ENCODE measurements at regions not wholly inside any gene's neighbourhood (a gene's known extent, or its start where the extent isn't known, plus 50 kb on each side); places are given as distances from the start of the nearest gene placed in this dataset.
"Not testable (repeated sequence)": the region's sequence is repeated elsewhere in the genome, so short reads cannot be mapped to it uniquely, and the experiment has no call there.

DNA sequence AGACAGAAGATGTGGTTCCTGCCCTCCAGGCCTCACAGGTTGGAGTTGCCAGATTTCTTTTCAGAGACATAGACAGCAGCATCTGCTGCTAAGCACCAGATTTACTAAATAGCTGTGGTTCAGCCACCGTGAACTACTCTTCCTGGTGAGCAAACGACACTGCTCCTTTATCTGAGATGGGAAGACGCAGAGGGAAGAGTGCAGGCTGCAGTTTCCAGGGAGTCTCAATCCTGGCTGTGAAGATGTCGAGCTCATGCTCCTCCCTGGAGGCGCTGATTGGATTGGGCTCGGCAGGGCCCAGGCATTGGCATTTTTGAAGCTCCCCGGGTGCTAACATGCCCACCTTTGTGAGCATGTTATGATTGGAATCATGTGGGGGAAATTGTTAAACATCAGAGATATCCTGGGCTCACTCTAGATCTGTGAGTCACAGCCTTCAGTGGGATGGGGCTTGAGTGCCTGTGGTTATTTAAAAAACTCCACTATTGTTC is 314.8 kb downstream of the TSN start:
- no peak for DNase-seq (ENCODE audit: low spot score)

GRCh38 chr2:122072666-122073065 is 317.2 kb downstream of the TSN start:
- DNase-seq (ENCODE audit: low spot score) = no peak

DNA sequence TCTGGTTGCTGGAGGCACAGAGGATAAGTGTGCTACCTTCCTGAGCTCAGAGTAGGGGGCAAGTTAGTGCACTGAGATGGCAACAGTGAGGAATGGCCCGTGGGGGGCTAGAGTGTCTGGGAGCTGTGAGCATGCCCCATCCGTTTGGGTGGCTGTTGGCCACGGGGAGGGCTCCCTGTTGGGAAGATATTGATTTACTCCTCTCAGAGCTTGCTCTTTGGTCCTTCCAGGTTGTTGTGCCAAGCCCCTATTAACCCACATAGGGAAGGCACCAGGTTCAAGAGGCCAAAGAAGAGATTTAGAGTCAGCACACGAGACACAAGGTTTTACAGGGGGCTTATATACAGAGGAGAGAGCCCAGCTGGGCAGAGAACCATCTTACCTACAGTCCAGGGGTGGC is 318.8 kb downstream of the TSN start:
- no peak for DNase-seq (ENCODE audit: low spot score)

DNA sequence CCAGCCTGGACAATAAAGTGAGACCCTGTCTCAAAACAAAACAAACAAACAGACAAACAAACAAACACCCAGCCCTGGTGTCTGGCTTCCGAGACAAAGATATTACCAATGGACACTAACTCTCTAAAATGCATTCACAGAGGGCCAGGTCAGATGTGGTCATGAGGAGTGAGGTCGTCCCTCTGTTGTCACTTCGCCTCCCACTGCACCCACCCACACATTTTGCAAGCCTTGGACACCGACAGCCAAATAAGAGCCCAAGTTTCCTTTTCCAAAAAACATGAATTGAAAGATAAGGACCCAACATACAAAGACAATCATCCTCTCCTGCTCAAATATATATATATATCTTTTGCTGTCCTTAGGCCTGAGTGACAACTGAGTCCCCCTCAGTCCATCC is 319.9 kb downstream of the TSN start:
- DNase-seq (ENCODE audit: low spot score) = no peak

GRCh38 chr2:122077114-122077513 is 321.7 kb downstream of the TSN start:
- no peak for DNase-seq (ENCODE audit: low spot score)

DNA sequence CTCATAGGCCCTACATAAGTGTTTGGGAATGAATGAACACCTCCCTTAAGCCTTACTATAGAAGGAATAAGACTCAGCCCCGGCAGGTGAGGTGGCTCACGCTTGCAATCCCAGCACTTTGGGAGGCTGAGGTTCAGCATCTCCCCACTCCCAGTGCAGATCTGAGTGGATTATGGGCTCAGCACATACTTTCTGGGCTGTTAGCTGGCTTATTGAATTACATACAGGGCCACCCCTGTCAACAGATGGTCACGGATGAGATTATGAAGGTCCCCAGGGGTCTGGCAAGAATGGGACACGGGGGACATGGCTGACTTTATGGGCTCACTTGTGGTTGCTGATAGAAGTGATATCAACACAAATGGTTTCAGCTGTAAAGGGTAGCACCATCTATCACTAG is 322.3 kb downstream of the TSN start:
- DNase-seq (ENCODE audit: low spot score) = no peak

DNA sequence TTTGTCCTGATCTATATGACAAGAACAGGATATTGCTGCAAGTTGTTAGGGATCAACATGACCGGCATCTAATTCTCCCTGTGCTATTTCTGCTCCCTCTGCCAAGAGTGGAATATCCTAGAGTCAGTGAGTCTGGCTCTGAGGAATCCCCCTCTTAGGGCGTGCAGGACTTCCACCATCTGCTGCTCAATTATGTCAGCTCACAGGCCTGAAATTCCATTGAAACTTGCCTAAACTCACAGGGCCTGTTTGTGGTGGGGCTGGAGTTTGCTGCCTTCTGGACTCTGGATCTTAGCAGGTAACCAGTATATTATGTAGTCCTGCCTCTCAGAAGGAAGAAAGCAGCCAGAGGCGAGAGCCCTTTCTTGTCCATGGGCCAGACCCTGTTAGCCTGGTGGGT is 323.0 kb downstream of the TSN start:
- no peak for DNase-seq (ENCODE audit: low spot score)

GRCh38 chr2:122079844-122080243 is 324.4 kb downstream of the TSN start:
- no peak for DNase-seq (ENCODE audit: low spot score)

GRCh38 chr2:122080316-122080715 is 324.9 kb downstream of the TSN start:
- no peak for DNase-seq (ENCODE audit: low spot score)

DNA sequence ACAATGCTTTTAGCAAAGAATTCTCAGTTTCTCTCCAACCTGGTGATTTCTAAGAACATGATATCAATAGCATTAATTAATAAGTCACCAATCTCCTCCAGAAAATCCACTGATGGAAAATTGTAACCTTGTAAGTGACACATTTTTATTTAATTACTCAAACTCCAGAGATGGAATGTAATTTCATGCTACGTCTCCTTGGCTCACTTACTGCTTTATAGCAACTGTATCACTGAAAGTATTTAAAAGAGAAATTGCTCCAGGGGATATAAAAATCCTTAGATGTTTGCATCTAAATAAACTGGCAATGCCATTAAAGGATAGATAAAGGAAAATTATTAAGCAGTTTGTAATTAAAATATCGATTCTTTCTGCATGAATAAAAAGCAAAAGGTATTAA is 325.4 kb downstream of the TSN start:
- DNase-seq (ENCODE audit: low spot score) = no peak

- DNase-seq (ENCODE audit: low spot score) = no peak
Measured at GRCh38 chr2:122081751-122082150, 326.3 kb downstream of the TSN start.

DNA sequence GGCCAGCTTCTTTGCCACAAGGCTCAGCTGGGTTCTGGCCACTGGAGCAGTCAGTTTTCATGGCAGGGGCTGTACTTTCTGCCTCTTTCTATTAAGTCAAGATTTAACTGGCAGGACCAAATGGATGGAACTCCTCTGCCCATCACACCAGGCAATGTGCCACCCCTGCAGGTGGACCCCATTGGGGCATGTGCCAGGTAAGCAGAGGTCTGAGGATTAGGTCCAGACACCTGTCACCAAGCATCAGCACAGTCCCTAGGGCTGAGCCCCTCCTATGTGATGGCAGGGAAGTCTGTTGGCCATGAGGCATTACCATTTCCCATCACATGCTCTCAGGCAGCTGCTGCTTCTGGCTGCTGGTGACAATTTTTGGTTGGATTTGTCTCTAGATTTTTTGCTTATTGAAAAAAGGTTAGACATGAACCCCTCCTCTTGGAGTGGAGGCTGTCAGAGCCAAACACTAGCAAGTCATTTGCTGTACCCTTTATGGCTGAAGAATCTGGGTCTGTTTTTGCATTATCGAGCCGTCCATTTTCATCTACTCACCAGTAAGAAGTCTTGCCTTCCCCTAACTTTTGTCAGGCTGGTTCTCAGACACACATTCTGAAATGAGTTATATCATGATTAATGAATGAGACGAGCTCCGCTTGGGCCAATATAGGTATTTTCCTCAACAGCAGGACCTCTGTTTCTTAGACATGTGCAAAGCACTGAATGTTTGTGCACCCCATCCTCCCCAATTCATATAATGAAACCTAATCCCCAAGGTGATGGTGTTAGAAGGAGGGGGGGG is 328.0 kb downstream of the TSN start:
- no peak for DNase-seq (ENCODE audit: low spot score)

GRCh38 chr2:122085672-122086071 is 330.2 kb downstream of the TSN start:
- not testable (repeated sequence) for DNase-seq (ENCODE audit: low spot score)

- no peak for DNase-seq (ENCODE audit: low spot score)
Measured at GRCh38 chr2:122094557-122094956, 339.1 kb downstream of the TSN start.

GRCh38 chr2:122096761-122097160 is 341.3 kb downstream of the TSN start:
- DNase-seq (ENCODE audit: low spot score) = no peak

DNA sequence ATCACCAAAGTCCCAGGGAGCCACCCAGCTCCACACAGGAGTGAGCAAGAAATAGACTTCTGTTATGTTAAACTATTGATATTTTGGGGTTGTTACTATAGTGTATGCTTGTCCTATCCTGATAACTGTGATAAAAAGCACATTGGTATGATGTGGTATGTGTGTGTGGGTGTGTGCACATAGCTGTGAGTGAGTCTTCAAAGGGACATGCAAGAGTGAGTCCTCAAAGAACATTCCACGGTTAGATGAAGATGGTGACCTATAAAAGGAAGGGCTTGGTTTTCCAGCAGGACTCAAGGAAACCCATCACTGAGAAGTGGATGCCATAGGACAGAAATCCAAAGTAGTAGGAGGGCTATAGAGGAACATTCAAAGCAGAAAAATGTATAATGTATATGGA is 342.9 kb downstream of the TSN start:
- no peak for DNase-seq (ENCODE audit: low spot score)

- no peak for DNase-seq (ENCODE audit: low spot score)
Measured at GRCh38 chr2:122100346-122100745, 344.9 kb downstream of the TSN start.

- DNase-seq (ENCODE audit: low spot score) = no peak
Measured at GRCh38 chr2:122100756-122101155, 345.3 kb downstream of the TSN start.

- no peak for DNase-seq (ENCODE audit: low spot score)
Measured at GRCh38 chr2:122101319-122101718, 345.9 kb downstream of the TSN start.

GRCh38 chr2:122105171-122105876 is 349.9 kb downstream of the TSN start:
- no peak for DNase-seq (ENCODE audit: low spot score)

DNA sequence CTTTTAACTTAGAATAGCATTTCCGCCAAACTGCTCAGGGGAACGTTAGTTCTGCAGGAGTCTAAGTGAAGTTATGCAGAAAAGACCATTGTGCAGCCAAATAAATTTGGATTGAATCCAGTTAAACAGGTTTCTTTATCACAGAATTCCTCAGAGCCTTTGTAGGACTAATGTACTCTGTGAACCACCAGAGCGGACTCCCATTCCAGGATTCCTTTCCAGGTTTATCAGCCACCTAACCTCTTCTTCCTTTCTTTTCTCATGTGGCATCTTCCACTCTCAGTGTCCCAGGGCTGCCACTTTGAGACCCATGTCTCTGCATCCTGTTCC is 350.4 kb downstream of the TSN start:
- no peak for DNase-seq (ENCODE audit: low spot score)

GRCh38 chr2:122108186-122108585 is 352.7 kb downstream of the TSN start:
- DNase-seq (ENCODE audit: low spot score) = no peak

DNA sequence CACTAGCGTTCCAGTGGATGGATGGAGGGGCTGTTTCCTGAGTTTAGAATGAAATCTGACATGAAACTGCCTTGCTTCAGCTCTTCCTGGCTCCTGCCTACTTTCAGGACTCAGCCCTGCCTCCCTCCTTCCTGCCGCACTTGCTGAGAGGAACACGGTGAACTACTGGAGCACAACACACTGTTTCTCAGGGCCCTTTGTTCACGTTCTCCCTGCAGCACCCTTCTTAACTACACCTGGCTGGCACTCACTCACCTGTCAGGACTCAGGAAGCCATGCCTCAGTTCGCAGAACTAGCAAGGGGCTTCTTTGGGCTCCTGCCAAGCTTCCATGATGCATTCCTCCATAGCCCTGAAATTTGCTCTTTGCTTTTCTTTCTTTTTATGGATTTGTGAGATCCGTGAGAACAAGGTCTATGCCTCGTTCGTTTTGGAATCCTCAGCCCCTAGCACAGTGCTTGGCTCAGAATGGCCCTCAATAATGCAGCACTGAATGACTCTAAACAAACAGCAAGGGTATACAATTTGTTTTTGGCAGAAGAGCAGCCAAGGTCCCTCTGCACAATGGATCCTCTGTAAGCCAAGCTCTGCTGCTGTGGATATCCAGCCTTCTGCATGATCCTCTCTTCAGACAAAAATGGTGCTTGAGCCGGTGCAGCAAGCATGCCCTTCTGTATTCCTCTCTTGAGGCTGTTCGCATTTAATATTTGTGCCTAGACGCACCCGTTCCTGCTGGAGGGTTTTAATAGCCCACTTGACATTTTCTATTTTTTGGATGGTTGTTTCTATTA is 357.0 kb downstream of the TSN start:
- DNase-seq (ENCODE audit: low spot score) = no peak

Data from CD4-positive, alpha-beta T cell treated with Interleukin-2 at 100 ng/mL for 4 hours (primary cell).